HL-60 (cell line): ENCODE measurements at regions not wholly inside any gene's neighbourhood (a gene's known extent, or its start where the extent isn't known, plus 50 kb on each side); places are given as distances from the start of the nearest gene placed in this dataset.

Experiments used
- DNase-seq, 2 experiments: peaks; one replicate each; pipeline ENCODE4 v3.0.0-alpha.2; 2010 to 2020; ENCODE audit warnings: low read depth in 1 of 2, low spot score in 1 of 2
- H3K27ac ChIP-seq: fragments of 250-450 bp; sonication (Bioruptor Pico); replicated peaks from 2 replicates; pipeline ENCODE4 v1.5.1; 2020; ENCODE audit warnings: mild to moderate bottlenecking, moderate library complexity
- H3K27me3 ChIP-seq: fragments of 250-450 bp; sonication (Bioruptor Pico); 2 replicates; pipeline ENCODE4 v1.5.1; 2021; ENCODE audit warnings: mild to moderate bottlenecking, moderate library complexity; ENCODE audit not compliant: insufficient read depth, poor library complexity, severe bottlenecking
- H3K4me3 ChIP-seq: replicated peaks from 2 replicates; pipeline ENCODE4 v1.5.1; 2011; ENCODE audit warnings: mild to moderate bottlenecking, control low read depth, low read length; ENCODE audit not compliant: insufficient read depth
- CTCF ChIP-seq: IDR thresholded peaks from one replicate; pipeline ENCODE4 v1.5.1; 2011; ENCODE audit warnings: low read length, control low read depth, inconsistent platforms; ENCODE audit not compliant: insufficient read depth
- GABPA ChIP-seq: IDR thresholded peaks from 2 replicates; pipeline ENCODE4 v1.6.1; 2012; ENCODE audit warnings: low read depth
- POLR2AphosphoS5 ChIP-seq: IDR thresholded peaks from 2 replicates; pipeline ENCODE4 v1.6.1; 2012; ENCODE audit warnings: low read depth
- REST ChIP-seq: IDR thresholded peaks from 2 replicates; pipeline ENCODE4 v1.6.1; 2012; ENCODE audit warnings: low read depth; ENCODE audit not compliant: insufficient replicate concordance
- SPI1 ChIP-seq: IDR thresholded peaks from 2 replicates; pipeline ENCODE4 v1.6.1; 2012; ENCODE audit warnings: low read depth, mild to moderate bottlenecking, borderline replicate concordance

- Histone ChIP-seq H3K27me3 (no peaks in the 10 kb centered on the region), H3K4me3 (no peak overlapping the region), H3K27ac (no peak overlapping the region)
- DNase-seq: no peak
- TF ChIP-seq GABPA (no peak), REST (no peak), SPI1 (no peak), POLR2AphosphoS5 (no peak), CTCF (no peak)
These were observed 76.3 kb upstream of the CARD11 start for GRCh38 chr7:3119963-3120362.

- no peak overlapping the region for H3K27ac ChIP-seq
- H3K27me3 ChIP-seq: no peaks in the 10 kb centered on the region
- no peak overlapping the region for H3K4me3 ChIP-seq
- no peak for TF ChIP-seq SPI1
- no peak for TF ChIP-seq POLR2AphosphoS5
- TF ChIP-seq GABPA: no peak
- no peak for TF ChIP-seq REST
- TF ChIP-seq CTCF: no peak
- no peak for DNase-seq
These were observed 76.8 kb upstream of the CARD11 start for GRCh38 chr7:3120513-3120912.

GRCh38 chr7:3128857-3129490, 85.3 kb upstream of the CARD11 start:
- TF ChIP-seq GABPA (no peak), SPI1 (no peak), POLR2AphosphoS5 (no peak), CTCF (no peak), REST (no peak)
- H3K27ac ChIP-seq: no peak overlapping the region
- DNase-seq: no peak

More at GRCh38 chr7:3128857-3129490, 85.3 kb upstream of the CARD11 start:
- Histone ChIP-seq H3K27me3 (no peaks in the 10 kb centered on the region), H3K4me3 (no peak overlapping the region)
